Ovary (tissue), 7 donors: ENCODE measurements at regions not wholly inside any gene's neighbourhood (a gene's known extent, or its start where the extent isn't known, plus 50 kb on each side); places are given as distances from the start of the nearest gene placed in this dataset.

Experiments
- DNase-seq, 5 donors: peaks; one replicate each; pipeline ENCODE4 v3.0.0-alpha.2; 2019 to 2020
- H3K27ac ChIP-seq, 2 donors: fragments of 200-600 bp; one replicate each; pipeline versions ENCODE4 v1.5.1 to v1.8.0; 2019 to 2022
- H3K27me3 ChIP-seq: fragments of 200-600 bp; one replicate; pipeline ENCODE4 v1.8.0; 2022
- H3K36me3 ChIP-seq: fragments of 200-600 bp; sonication (generic); one replicate; pipeline ENCODE4 v1.5.1; 2019
- H3K4me1 ChIP-seq: one replicate; pipeline ENCODE4 v1.8.1; 2013; ENCODE audit warnings: mild to moderate bottlenecking, moderate library complexity; ENCODE audit not compliant: insufficient read depth
- H3K4me3 ChIP-seq: fragments of 200-600 bp; sonication (generic); one replicate; pipeline ENCODE4 v1.5.1; 2017
- H3K9me3 ChIP-seq, 2 donors: fragments of 200-600 bp in 1 of 2; sonication (generic) in 1 of 2; one replicate each; pipeline versions ENCODE4 v1.5.1 to v1.8.1; 2013 to 2019; ENCODE audit warnings: mild to moderate bottlenecking in 1 of 2, moderate library complexity in 1 of 2
- CTCF ChIP-seq, 3 donors: fragments of 450-650 bp in 2 of 3; fragments of 200-600 bp in 1 of 3; IDR thresholded peaks; one replicate each; pipeline versions ENCODE4 v1.5.1 to v1.8.0; 2016 to 2022; ENCODE audit warnings: antibody characterized with exemption in 3 of 3, mild to moderate bottlenecking in 1 of 3
- EP300 ChIP-seq: sonication (generic); formaldehyde crosslinking; IDR thresholded peaks from one replicate; pipeline ENCODE4 v1.6.1; 2017; ENCODE audit warnings: antibody characterized with exemption
- POLR2A ChIP-seq: fragments of 450-650 bp; IDR thresholded peaks from one replicate; pipeline ENCODE4 v1.6.1; 2017; ENCODE audit warnings: antibody characterized with exemption, mild to moderate bottlenecking, moderate library complexity
- WGBS, 3 donors: extraction: QIAGEN DNeasy Blood & Tissue Kit in 1 of 3; methylation state at CpG; one replicate each; pipeline versions ENCODE4 v1.1.5 to v1.1.7; 2013 to 2017; 5-methylcytosine and 5-hydroxymethylcytosine counted together
- intact Hi-C, 4 donors: fragments of 100-400 bp; cut with DNase I; formaldehyde crosslinking; loops; one replicate each; pipeline versions ENCODE4 v1.11.0 to v1.15.1; 2022 to 2023
- donor health status: DM: no; HTN: no; CAD: no; lungs with moderate emphysema.
- donor health status: DM: no; HTN: no; CAD: no.
- donor health status: Bipolar disorder and iron deficiency.
- donor health status: DM: no; HTN: no; CAD: no.
- donor health status: DM: yes; HTN: yes; CAD: no.

DNA sequence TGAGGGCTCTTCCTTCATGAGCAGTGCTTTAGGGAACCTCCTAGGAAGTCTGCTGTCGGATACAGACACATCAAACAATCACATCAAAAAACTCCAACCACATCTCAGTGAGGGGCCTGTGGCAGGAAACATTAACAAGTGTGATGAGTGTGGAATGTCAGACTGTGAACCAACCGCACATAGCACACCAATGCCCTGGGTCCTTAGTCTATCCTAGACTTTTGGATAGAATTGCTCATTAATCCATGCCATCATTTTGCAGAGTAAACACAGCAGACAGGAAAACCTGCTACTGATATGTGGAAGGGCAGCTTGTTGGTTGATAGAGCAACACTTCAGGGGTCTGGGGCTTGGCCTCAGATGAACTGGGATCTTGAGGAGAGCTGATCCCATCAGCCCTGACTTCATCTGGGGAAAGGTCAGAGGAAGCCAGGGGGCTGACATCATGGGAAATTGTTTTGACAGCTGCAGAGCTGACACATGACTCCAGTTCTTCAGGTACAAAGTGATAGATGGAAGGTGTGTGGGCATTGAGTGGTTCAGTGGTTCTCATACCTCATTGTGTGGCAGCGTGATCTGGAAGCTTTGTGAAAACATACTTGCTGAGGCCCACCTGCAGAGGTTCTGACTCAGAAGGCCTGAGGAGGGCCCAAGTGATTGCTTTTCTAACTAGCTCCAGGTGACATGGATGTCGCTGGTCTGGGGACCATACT lies 193.3 kb downstream of the DIRAS2 start:
- 65 to 71% (median 69%) methylated on average over 4 of the region's 4 CpGs for WGBS, 3 donors
- no peak for DNase-seq
- Histone ChIP-seq H3K4me3 (no peak overlapping the region), H3K27ac (no peak overlapping the region), H3K27me3 (no peaks in the 10 kb centered on the region), H3K36me3 (no peaks in the 10 kb centered on the region), H3K9me3 (no peaks in the 10 kb centered on the region), H3K4me1 (no peaks in the 10 kb centered on the region)
- TF ChIP-seq EP300 (no peak), CTCF (IDR thresholded peaks at IDR 0.05) (no peak), POLR2A (no peak)
- intact Hi-C loops: no loop called here

- no peaks in the 10 kb centered on the region for H3K9me3 ChIP-seq
- DNase-seq: no peak
- H3K27ac ChIP-seq: no peak overlapping the region
- H3K36me3 ChIP-seq: no peaks in the 10 kb centered on the region
- H3K27me3 ChIP-seq: no peaks in the 10 kb centered on the region
- WGBS, 3 donors: 0 to 20% (median 0%) methylated on average over 1 of the region's 1 CpG
- H3K4me3 ChIP-seq: no peak overlapping the region
- no peak for TF ChIP-seq POLR2A
- no peak for TF ChIP-seq EP300
- TF ChIP-seq CTCF (IDR thresholded peaks at IDR 0.05): no peak
- intact Hi-C loops: loop anchor here in 1 of 4 donors (5.0 kb wide), 1 partner anchor 495 kb away; no protein-coding TSS in a partner anchor
- H3K4me1 ChIP-seq: no peaks in the 10 kb centered on the region
Measured at GRCh38 chr9:90451804-90452203, 190.8 kb downstream of the DIRAS2 start.

GRCh38 chr9:90455316-90455715 lies 187.3 kb downstream of the DIRAS2 start:
- Histone ChIP-seq H3K4me3 (no peak overlapping the region), H3K36me3 (no peaks in the 10 kb centered on the region), H3K9me3 (no peaks in the 10 kb centered on the region), H3K27ac (no peak overlapping the region), H3K27me3 (no peaks in the 10 kb centered on the region), H3K4me1 (no peaks in the 10 kb centered on the region)
- no peak for DNase-seq
- 75 to 82% (median 80%) methylated on average over 4 of the region's 4 CpGs for WGBS, 3 donors
- intact Hi-C loops: no loop called here
- TF ChIP-seq EP300 (no peak), POLR2A (no peak), CTCF (IDR thresholded peaks at IDR 0.05) (no peak)

DNA sequence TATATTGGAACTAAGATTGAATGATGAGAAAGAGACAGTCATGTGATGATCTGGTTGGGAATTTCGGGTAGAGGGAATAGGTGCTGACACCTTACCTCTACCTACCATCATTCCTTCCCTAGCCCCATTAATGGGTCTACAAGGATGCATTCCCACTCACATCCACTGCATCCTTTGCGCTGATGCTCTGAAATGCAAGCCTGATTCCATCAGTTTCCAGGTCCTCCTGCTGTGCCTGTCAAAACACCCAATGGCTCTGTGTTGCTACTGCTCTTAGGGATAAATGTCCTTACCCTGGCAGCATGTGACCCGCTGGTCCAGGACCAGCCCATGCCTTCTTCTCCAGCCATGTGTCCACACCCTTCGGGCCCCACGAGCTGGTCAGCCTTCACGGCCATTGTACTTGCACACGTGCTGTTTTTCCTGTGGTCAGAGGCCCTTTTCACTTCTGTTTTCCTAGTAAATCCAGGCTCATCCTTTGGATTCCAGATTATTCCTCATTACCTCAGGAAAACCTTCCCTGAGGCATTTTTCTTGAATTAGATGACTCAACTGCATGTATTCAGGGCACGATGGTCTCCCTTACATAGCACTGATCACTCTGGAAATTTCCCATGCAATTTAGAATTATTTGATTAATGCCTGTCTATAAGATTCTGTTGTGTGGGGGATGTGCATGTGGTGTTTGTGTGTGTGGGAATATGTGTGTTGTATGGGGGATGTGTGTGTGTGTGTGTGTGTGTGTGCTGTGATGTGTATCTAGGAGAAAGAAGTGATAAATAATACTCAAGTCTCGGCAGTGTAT lies 185.0 kb downstream of the DIRAS2 start:
- TF ChIP-seq POLR2A (no peak), CTCF (IDR thresholded peaks at IDR 0.05) (no peak), EP300 (no peak)
- Histone ChIP-seq H3K27me3 (no peaks in the 10 kb centered on the region), H3K4me1 (no peaks in the 10 kb centered on the region), H3K36me3 (no peaks in the 10 kb centered on the region), H3K27ac (no peak overlapping the region), H3K9me3 (no peaks in the 10 kb centered on the region), H3K4me3 (no peak overlapping the region)
- DNase-seq: no peak
- intact Hi-C loops: no loop called here
- 78 to 83% (median 80%) methylated on average over 9 of the region's 9 CpGs for WGBS, 3 donors
